Panc1 (cell line): ENCODE measurements at regions not wholly inside any gene's neighbourhood (a gene's known extent, or its start where the extent isn't known, plus 50 kb on each side); places are given as distances from the start of the nearest gene placed in this dataset.

Experiments used
- ATAC-seq: fragments of 200-7000 bp; cut with Tn5 transposase; 2 replicates; pipeline ENCODE4 v1.9.1; 2020; ENCODE audit warnings: mild to moderate bottlenecking, moderate library complexity
- BruUV-seq: library from RNA; stranded (reverse); fragments of 400-500 nt; replicated peaks from 2 replicates; lab custom pipeline; 2021; lab: Mats Ljungman, UMichigan
- CTCF ChIA-PET: fragments of 300-600 bp; sonication (Branson Sonifier 250); formaldehyde crosslinking; loops from one replicate; lab custom pipeline; 2022; ENCODE audit warnings: antibody characterized with exemption; lab: Charles Lee
- POLR2A ChIA-PET: fragments of 300-600 bp; sonication (Branson Sonifier 250); formaldehyde crosslinking; loops from one replicate; lab custom pipeline; 2022; ENCODE audit warnings: antibody characterized with exemption; lab: Charles Lee
- DNase-seq: peaks from one replicate; pipeline ENCODE4 v3.0.0-alpha.2; 2010; ENCODE audit warnings: low read depth, low spot score
- H3K27ac ChIP-seq: 2 replicates; pipeline ENCODE4 v1.5.1; 2011; ENCODE audit warnings: mild to moderate bottlenecking, low read length, inconsistent platforms
- H3K27me3 ChIP-seq: fragments of 200-500 bp; sonication (Bioruptor generic); 2 replicates; pipeline ENCODE4 v1.6.0; 2014; ENCODE audit warnings: low read length, inconsistent platforms; ENCODE audit not compliant: control insufficient read depth, insufficient read depth
- H3K36me3 ChIP-seq: fragments of 200-500 bp; sonication (Bioruptor generic); 2 replicates; pipeline ENCODE4 v1.5.1; 2014; ENCODE audit warnings: inconsistent platforms, mild to moderate bottlenecking, low read length, moderate library complexity; ENCODE audit not compliant: control insufficient read depth, insufficient read depth
- H3K4me1 ChIP-seq: 2 replicates; pipeline ENCODE4 v1.5.1; 2011; ENCODE audit warnings: inconsistent platforms, mild to moderate bottlenecking, low read length, moderate library complexity; ENCODE audit not compliant: control insufficient read depth, insufficient read depth
- H3K4me3 ChIP-seq, 2 experiments: 2 replicates each; pipeline ENCODE4 v1.5.1; 2011 to 2012; ENCODE audit warnings: low read depth in 2 of 2, low read length in 2 of 2, mild to moderate bottlenecking in 2 of 2, inconsistent platforms in 1 of 2, moderate library complexity in 1 of 2
- H3K9me3 ChIP-seq: fragments of 200-500 bp; sonication (Bioruptor generic); 2 replicates; pipeline ENCODE4 v1.5.1; 2014; ENCODE audit warnings: low read depth, mild to moderate bottlenecking, inconsistent platforms, low read length, moderate library complexity; ENCODE audit not compliant: control insufficient read depth, insufficient read depth
- POLR2AphosphoS5 ChIP-seq: IDR thresholded peaks from 2 replicates; pipeline ENCODE4 v1.6.1; 2012; ENCODE audit warnings: mild to moderate bottlenecking, low read depth, low read length, moderate library complexity
- SIN3A ChIP-seq: IDR thresholded peaks from 2 replicates; pipeline ENCODE4 v1.6.1; 2012; ENCODE audit warnings: low read depth, mild to moderate bottlenecking, low read length, moderate library complexity, borderline replicate concordance; ENCODE audit not compliant: insufficient read depth
- TCF7L2 ChIP-seq: IDR thresholded peaks from 2 replicates; pipeline ENCODE4 v1.6.1; 2011; ENCODE audit warnings: mild to moderate bottlenecking, low read depth, low read length, inconsistent platforms
- in situ Hi-C: cut with HindIII; loops from 2 replicates; pipeline ENCODE4 v1.10.0; 2016; ENCODE audit warnings: low sequenced_read_pairs, low pct_unique_long_range_greater_than_20kb
- intact Hi-C: fragments of 100-400 bp; cut with micrococcal nuclease; formaldehyde crosslinking; loops from one replicate; pipeline ENCODE4 v1.10.0; 2022; ENCODE audit not compliant: unreplicated experiment
- TF ChIP-seq, protein P1 (sequence below): fragments of 450-650 bp; IDR thresholded peaks from 2 replicates; pipeline ENCODE4 v1.5.1; 2017; ENCODE audit warnings: mild to moderate bottlenecking
- TF ChIP-seq, protein P2 (sequence below), 2 experiments: IDR thresholded peaks; 2 replicates each; pipeline ENCODE4 v1.6.1; 2011 to 2012; ENCODE audit warnings: low read depth in 2 of 2, control low read depth in 1 of 2, low read length in 1 of 2, mild to moderate bottlenecking in 1 of 2, moderate library complexity in 1 of 2; ENCODE audit not compliant: insufficient read depth in 1 of 2

DNA sequence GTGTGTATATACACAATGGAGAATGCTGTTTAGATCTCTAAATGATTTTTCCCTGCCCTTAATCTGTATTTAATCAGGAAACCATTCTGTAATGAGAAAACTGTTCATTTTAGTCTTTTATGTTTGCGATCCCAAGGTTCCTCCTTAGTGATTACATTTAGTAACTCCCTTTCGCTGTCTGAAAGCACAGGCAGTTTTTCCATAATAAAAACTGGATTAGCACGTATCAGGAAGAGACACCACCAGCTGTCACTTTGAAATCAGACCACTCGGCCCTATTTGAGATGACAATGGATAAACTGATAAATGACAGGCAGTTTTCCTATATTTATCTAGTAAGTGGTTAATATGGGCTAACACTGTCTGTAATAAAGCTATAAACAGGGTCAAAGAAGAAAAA is 370.9 kb downstream of the NR4A2 start:
- TF ChIP-seq POLR2AphosphoS5, result no peak
- TF ChIP-seq, protein P1, sequence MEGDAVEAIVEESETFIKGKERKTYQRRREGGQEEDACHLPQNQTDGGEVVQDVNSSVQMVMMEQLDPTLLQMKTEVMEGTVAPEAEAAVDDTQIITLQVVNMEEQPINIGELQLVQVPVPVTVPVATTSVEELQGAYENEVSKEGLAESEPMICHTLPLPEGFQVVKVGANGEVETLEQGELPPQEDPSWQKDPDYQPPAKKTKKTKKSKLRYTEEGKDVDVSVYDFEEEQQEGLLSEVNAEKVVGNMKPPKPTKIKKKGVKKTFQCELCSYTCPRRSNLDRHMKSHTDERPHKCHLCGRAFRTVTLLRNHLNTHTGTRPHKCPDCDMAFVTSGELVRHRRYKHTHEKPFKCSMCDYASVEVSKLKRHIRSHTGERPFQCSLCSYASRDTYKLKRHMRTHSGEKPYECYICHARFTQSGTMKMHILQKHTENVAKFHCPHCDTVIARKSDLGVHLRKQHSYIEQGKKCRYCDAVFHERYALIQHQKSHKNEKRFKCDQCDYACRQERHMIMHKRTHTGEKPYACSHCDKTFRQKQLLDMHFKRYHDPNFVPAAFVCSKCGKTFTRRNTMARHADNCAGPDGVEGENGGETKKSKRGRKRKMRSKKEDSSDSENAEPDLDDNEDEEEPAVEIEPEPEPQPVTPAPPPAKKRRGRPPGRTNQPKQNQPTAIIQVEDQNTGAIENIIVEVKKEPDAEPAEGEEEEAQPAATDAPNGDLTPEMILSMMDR, result no peak
- TF ChIP-seq, protein P2, sequence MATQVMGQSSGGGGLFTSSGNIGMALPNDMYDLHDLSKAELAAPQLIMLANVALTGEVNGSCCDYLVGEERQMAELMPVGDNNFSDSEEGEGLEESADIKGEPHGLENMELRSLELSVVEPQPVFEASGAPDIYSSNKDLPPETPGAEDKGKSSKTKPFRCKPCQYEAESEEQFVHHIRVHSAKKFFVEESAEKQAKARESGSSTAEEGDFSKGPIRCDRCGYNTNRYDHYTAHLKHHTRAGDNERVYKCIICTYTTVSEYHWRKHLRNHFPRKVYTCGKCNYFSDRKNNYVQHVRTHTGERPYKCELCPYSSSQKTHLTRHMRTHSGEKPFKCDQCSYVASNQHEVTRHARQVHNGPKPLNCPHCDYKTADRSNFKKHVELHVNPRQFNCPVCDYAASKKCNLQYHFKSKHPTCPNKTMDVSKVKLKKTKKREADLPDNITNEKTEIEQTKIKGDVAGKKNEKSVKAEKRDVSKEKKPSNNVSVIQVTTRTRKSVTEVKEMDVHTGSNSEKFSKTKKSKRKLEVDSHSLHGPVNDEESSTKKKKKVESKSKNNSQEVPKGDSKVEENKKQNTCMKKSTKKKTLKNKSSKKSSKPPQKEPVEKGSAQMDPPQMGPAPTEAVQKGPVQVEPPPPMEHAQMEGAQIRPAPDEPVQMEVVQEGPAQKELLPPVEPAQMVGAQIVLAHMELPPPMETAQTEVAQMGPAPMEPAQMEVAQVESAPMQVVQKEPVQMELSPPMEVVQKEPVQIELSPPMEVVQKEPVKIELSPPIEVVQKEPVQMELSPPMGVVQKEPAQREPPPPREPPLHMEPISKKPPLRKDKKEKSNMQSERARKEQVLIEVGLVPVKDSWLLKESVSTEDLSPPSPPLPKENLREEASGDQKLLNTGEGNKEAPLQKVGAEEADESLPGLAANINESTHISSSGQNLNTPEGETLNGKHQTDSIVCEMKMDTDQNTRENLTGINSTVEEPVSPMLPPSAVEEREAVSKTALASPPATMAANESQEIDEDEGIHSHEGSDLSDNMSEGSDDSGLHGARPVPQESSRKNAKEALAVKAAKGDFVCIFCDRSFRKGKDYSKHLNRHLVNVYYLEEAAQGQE (IDR thresholded peaks at IDR 0.05; ENCODE audit: insufficient read depth in 1 of 2, low read depth in 2 of 2, low read length in 1 of 2), result no peak
- TF ChIP-seq TCF7L2, result no peak
- no peak for TF ChIP-seq SIN3A
- ATAC-seq, result no peak
- in situ Hi-C loops, result no loop called here

DNA sequence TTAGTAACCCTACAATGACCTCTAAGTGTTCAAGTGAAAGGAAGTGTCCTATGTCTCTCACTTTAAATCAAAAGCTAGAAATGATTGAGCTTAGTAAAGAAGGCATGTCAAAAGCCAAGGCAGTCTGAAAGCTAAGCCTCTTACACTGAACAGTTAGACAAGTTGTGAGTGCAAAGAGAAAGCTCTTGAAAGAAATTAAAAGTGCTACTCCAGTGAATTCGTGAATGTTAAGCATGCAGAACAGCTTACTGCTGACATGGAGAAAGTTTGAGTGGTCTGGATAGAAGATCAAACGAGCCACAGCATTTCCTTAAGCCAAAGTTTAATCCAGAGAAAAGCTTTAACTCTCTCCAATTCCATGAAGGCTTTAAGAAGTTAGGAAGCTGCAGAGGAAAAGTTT is 373.7 kb downstream of the NR4A2 start:
- ChIA-PET CTCF (no interaction called here), POLR2A (no interaction called here)
- Histone ChIP-seq H3K4me3 (no peak overlapping the region), H3K27me3 (no peaks in the 10 kb centered on the region), H3K4me1 (no peaks in the 10 kb centered on the region), H3K9me3 (no peaks in the 10 kb centered on the region), H3K36me3 (no peaks in the 10 kb centered on the region), H3K27ac (no peak overlapping the region)
- in situ Hi-C loops (no loop called here), intact Hi-C loops (no loop called here)
- TF ChIP-seq SIN3A (no peak), TCF7L2 (no peak), POLR2AphosphoS5 (no peak)
- TF ChIP-seq, protein P1, result no peak
- TF ChIP-seq, protein P2 (IDR thresholded peaks at IDR 0.05; ENCODE audit: insufficient read depth in 1 of 2, low read depth in 2 of 2, low read length in 1 of 2), result no peak
- no peak for DNase-seq
- no peak for ATAC-seq
- BruUV-seq, result no TSS peak

More for the DNA sequence above, 370.9 kb downstream of the NR4A2 start:
- DNase-seq, result no peak
- CTCF ChIA-PET, result no interaction called here
- Histone ChIP-seq H3K36me3 (no peaks in the 10 kb centered on the region), H3K9me3 (no peaks in the 10 kb centered on the region), H3K27ac (no peak overlapping the region), H3K4me3 (no peak overlapping the region), H3K4me1 (no peaks in the 10 kb centered on the region), H3K27me3 (no peaks in the 10 kb centered on the region)
- POLR2A ChIA-PET, result no interaction called here
- intact Hi-C loops, result no loop called here
- BruUV-seq, result no TSS peak
